ENCODE measurements at regions not wholly inside any gene's neighbourhood (a gene's known extent, or its start where the extent isn't known, plus 50 kb on each side); places are given as distances from the start of the nearest gene placed in this dataset.

GRCh38 chrX:27893211-27893610 lies 85.4 kb downstream of the MAGEB10 start:
- no peak for TF ChIP-seq ZNF219 (CRISPR knock-in tag; IDR thresholded peaks at IDR 0.05; ENCODE audit: borderline replicate concordance)
- TF ChIP-seq ZNF512 (CRISPR knock-in tag; IDR thresholded peaks at IDR 0.05; ENCODE audit: borderline replicate concordance): no peak
- no peak for TF ChIP-seq ATF1 (CRISPR knock-in tag; IDR thresholded peaks at IDR 0.05)
- TF ChIP-seq FOXJ3 (CRISPR knock-in tag; IDR thresholded peaks at IDR 0.05; ENCODE audit: borderline replicate concordance): no peak
- no peak for TF ChIP-seq CTCF (IDR thresholded peaks at IDR 0.05)
- TF ChIP-seq IRF2 (CRISPR knock-in tag; IDR thresholded peaks at IDR 0.05; ENCODE audit: borderline replicate concordance, low read depth): no peak
- no peak for TF ChIP-seq CREM (CRISPR knock-in tag; IDR thresholded peaks at IDR 0.05)
- TF ChIP-seq ZNF263 (CRISPR knock-in tag; IDR thresholded peaks at IDR 0.05; ENCODE audit: low read depth): no peak
- TF ChIP-seq RELA (CRISPR knock-in tag; IDR thresholded peaks at IDR 0.05; ENCODE audit: borderline replicate concordance): no peak
- no peak for TF ChIP-seq FOXP1 (CRISPR knock-in tag; IDR thresholded peaks at IDR 0.05; ENCODE audit: borderline replicate concordance)
- no peak for TF ChIP-seq ATF2 (CRISPR knock-in tag; IDR thresholded peaks at IDR 0.05; ENCODE audit: borderline replicate concordance, low read depth)
